Nephron progenitor cell (in vitro differentiated cells): ENCODE measurements at regions not wholly inside any gene's neighbourhood (a gene's known extent, or its start where the extent isn't known, plus 50 kb on each side); places are given as distances from the start of the nearest gene placed in this dataset.
"Not testable (repeated sequence)": the region's sequence is repeated elsewhere in the genome, so short reads cannot be mapped to it uniquely, and the experiment has no call there.

Source experiments
- DNase-seq: peaks from one replicate; pipeline ENCODE4 v3.0.0; 2021
- H3K27ac Mint-ChIP-seq: 2 replicates; pipeline ENCODE4 v1.8.0; 2021; ENCODE audit warnings: mild to moderate bottlenecking, moderate library complexity, mixed read lengths
- H3K27me3 Mint-ChIP-seq: 2 replicates; pipeline ENCODE4 v1.8.0; 2021; ENCODE audit warnings: mild to moderate bottlenecking, low read depth, mixed read lengths; ENCODE audit not compliant: poor library complexity
- H3K36me3 Mint-ChIP-seq: 2 replicates; pipeline ENCODE4 v1.8.0; 2021; ENCODE audit warnings: low read depth, mixed read lengths
- H3K4me1 Mint-ChIP-seq: 2 replicates; pipeline ENCODE4 v1.8.0; 2021; ENCODE audit warnings: mixed read lengths
- H3K4me3 Mint-ChIP-seq: 2 replicates; pipeline ENCODE4 v1.8.0; 2021; ENCODE audit warnings: mild to moderate bottlenecking, moderate library complexity, mixed read lengths
- H3K9me3 Mint-ChIP-seq: 2 replicates; pipeline ENCODE4 v1.8.0; 2021; ENCODE audit warnings: mild to moderate bottlenecking, moderate library complexity, mixed read lengths
- TF ChIP-seq, protein P1 (sequence below): fragments of 200-600 bp; sonication (generic); IDR thresholded peaks from 2 replicates; pipeline ENCODE4 v1.5.0; 2021; ENCODE audit warnings: antibody characterized with exemption

DNA sequence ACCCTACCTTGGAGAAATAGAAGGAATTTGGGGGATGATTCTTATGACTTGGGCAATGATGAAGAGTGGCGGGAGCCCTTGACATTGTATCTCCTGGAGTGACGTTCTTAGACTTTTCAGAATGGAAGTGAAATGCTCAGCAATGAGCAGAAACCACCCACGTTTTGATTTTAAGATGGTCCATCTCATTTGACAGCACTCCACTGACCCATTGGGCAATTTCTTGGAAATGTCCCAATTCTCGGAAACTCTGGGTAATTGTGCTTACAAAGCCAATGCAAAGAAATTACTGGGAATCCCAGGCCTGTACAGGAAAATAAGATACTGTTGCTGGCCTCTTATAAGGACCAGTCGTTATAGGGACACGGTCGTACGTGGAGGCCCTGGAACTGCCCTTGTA is 170.0 kb upstream of the COPS8 start:
- TF ChIP-seq, protein P1, sequence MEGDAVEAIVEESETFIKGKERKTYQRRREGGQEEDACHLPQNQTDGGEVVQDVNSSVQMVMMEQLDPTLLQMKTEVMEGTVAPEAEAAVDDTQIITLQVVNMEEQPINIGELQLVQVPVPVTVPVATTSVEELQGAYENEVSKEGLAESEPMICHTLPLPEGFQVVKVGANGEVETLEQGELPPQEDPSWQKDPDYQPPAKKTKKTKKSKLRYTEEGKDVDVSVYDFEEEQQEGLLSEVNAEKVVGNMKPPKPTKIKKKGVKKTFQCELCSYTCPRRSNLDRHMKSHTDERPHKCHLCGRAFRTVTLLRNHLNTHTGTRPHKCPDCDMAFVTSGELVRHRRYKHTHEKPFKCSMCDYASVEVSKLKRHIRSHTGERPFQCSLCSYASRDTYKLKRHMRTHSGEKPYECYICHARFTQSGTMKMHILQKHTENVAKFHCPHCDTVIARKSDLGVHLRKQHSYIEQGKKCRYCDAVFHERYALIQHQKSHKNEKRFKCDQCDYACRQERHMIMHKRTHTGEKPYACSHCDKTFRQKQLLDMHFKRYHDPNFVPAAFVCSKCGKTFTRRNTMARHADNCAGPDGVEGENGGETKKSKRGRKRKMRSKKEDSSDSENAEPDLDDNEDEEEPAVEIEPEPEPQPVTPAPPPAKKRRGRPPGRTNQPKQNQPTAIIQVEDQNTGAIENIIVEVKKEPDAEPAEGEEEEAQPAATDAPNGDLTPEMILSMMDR: no peak
- Mint-ChIP-seq H3K9me3 (no peaks in the 10 kb centered on the region), H3K36me3 (no peaks in the 10 kb centered on the region), H3K4me1 (peaks cover 25% of the 10 kb centered on the region), H3K4me3 (no peak overlapping the region), H3K27me3 (peaks cover 21% of the 10 kb centered on the region), H3K27ac (no peak overlapping the region)
- no peak for DNase-seq

DNA sequence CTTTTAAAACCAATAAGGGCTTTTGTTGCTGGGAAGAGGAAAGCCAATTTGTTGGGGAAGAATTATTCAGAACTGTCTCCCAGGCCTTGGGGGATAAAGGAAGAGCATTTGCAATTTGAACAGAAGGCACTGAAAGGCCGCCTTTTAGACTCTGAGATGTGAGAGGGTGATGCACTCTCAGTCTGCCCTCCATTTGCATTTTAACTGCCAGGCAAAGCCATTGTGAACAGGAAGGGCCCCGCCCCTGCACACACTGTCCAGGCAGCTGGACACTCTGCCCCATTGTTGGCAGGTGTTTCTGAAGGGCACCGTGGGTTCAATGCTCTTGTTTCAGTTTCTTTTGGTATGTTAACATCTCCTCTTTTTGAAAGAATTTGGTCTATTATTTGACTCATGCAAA is 169.5 kb upstream of the COPS8 start:
- no peak overlapping the region for H3K4me3 Mint-ChIP-seq
- H3K9me3 Mint-ChIP-seq: no peaks in the 10 kb centered on the region
- H3K27me3 Mint-ChIP-seq: peaks cover 21% of the 10 kb centered on the region
- H3K4me1 Mint-ChIP-seq: peaks cover 22% of the 10 kb centered on the region
- no peaks in the 10 kb centered on the region for H3K36me3 Mint-ChIP-seq
- H3K27ac Mint-ChIP-seq: no peak overlapping the region
- TF ChIP-seq, protein P1: no peak
- no peak for DNase-seq

DNA sequence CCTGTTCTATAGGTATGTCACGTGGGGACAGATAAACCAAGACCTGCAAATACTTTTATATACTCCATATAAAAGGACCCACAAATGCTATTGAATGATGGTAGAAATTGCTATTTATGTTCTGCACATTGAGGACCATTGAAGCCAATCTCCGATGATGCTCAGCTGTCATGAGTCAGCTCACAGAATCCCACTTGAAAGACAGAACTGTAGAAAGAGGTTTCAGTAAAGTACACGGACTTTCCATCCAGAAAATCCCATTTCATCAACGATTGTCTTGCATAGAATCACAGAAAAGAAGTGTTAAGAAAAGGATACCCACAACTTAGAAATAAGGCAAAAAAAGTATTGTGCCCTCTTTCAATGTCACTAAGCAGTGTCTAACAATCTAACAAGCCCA is 169.0 kb upstream of the COPS8 start:
- TF ChIP-seq, protein P1: no peak
- Mint-ChIP-seq H3K27ac (no peak overlapping the region), H3K4me3 (no peak overlapping the region), H3K27me3 (peaks cover 17% of the 10 kb centered on the region), H3K9me3 (no peaks in the 10 kb centered on the region), H3K36me3 (no peaks in the 10 kb centered on the region), H3K4me1 (peaks cover 20% of the 10 kb centered on the region)
- DNase-seq: no peak

DNA sequence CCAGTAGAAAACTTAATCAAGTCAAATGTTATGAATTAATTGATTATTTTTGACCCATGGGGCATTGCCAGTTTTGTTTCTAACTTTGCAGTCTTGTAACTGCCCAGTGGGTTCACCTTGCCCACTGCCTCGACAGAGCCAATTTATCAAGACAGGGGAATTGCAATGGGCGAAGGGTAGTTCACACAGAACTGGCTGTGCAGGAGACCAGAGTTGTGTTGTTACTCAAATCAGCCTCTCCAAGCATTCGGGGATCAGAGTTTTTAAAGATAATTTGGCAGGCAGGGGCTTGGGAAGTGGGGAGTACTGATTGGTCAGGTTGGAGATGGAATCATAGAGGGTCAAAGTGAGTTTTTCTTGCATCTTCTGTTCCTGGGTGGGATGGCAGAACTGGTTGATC is 168.5 kb upstream of the COPS8 start:
- TF ChIP-seq, protein P1: no peak
- Mint-ChIP-seq H3K36me3 (no peaks in the 10 kb centered on the region), H3K27me3 (peaks cover 12% of the 10 kb centered on the region), H3K9me3 (no peaks in the 10 kb centered on the region), H3K4me3 (no peak overlapping the region), H3K4me1 (peaks cover 15% of the 10 kb centered on the region), H3K27ac (no peak overlapping the region)
- no peak for DNase-seq

DNA sequence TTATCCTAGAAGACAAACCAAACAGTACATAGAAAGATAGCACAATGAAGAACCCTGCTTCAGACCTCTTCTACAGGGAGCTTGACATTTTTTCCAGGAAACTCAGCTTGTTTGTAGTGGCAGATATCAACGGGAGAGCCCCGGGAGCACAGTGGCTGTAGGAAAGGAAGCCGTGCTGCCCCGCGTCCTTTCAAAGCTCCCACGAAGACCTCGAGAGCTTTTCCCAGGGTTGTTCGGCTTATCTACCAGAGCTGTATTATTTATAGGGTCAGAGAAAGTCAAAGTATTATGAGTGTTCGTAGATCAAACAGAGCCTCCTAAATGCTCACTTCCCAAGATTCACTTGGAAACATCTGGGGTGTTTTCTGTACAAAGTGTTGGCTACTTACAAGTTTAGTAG is 167.1 kb upstream of the COPS8 start:
- TF ChIP-seq, protein P1: no peak
- DNase-seq: no peak
- no peak overlapping the region for H3K4me3 Mint-ChIP-seq
- H3K36me3 Mint-ChIP-seq: no peaks in the 10 kb centered on the region
- H3K27ac Mint-ChIP-seq: no peak overlapping the region
- H3K4me1 Mint-ChIP-seq: peaks cover 5% of the 10 kb centered on the region
- H3K9me3 Mint-ChIP-seq: no peaks in the 10 kb centered on the region
- H3K27me3 Mint-ChIP-seq: peaks cover 9% of the 10 kb centered on the region

DNA sequence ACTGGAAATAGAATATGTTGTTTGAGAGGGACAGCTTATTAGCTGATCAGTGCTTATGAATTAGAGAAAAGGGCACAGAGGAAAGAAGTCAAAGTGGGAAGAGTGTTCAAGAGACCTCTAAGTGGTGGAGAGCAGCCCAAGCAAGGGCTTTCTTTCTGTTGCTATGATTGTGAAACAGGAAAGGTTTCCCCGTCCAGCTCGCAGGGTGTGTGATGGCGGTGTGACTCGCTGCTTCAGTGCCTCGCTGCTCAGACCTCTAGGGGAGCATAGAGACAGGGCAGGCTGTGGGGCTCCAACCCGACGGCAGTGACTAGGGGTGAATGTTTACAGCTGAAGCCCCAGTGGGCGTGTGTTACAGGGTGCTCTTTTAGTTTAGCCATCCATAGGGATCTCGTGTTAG is 166.5 kb upstream of the COPS8 start:
- H3K27ac Mint-ChIP-seq: no peak overlapping the region
- TF ChIP-seq, protein P1: no peak
- peaks cover 5% of the 10 kb centered on the region for H3K4me1 Mint-ChIP-seq
- no peak overlapping the region for H3K4me3 Mint-ChIP-seq
- DNase-seq: no peak
- no peaks in the 10 kb centered on the region for H3K9me3 Mint-ChIP-seq
- H3K36me3 Mint-ChIP-seq: no peaks in the 10 kb centered on the region
- peaks cover 9% of the 10 kb centered on the region for H3K27me3 Mint-ChIP-seq

DNA sequence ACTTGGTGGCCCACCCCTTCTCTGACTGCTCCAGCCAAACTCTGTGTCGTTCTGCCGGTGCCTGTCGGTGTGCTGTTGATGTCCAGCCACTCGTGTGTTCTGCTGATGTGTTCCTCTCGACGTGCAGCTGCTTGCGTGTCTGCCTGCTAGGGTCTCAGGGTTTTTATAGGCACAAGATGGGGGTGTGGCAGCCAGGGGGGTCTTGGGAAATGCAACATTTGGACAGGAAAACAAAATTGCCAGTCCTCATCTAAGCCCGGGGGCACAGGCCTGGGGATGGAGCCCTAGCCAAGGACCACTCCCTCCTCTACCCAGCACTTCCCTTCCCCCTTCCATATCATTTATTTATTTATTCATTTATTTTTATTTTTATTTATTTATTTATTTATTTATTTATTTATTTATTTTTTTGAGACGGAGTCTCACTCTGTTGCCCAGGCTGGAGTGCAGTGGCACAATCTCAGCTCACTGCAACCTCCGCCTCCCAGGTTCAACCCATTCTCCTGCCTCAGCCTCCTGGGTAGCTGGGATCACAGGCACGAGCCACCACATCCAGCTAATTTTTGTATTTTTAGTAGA is 165.8 kb upstream of the COPS8 start:
- H3K36me3 Mint-ChIP-seq, H3K9me3 Mint-ChIP-seq, H3K27me3 Mint-ChIP-seq, H3K27ac Mint-ChIP-seq, H3K4me1 Mint-ChIP-seq, H3K4me3 Mint-ChIP-seq, DNase-seq: not testable (repeated sequence)
